B cell (primary cell): ENCODE measurements at regions not wholly inside any gene's neighbourhood (a gene's known extent, or its start where the extent isn't known, plus 50 kb on each side); places are given as distances from the start of the nearest gene placed in this dataset.

Source experiments
- CTCF ChIP-seq: fragments of 200-600 bp; IDR thresholded peaks from one replicate; pipeline ENCODE4 v1.8.0; 2022; ENCODE audit warnings: antibody characterized with exemption, mild to moderate bottlenecking
- EZH2 ChIP-seq: IDR thresholded peaks from 2 replicates; pipeline ENCODE4 v1.6.1; 2012; ENCODE audit warnings: borderline replicate concordance, low read depth, mild to moderate bottlenecking, moderate library complexity, low read length; ENCODE audit not compliant: insufficient read depth, poor library complexity, severe bottlenecking

- no peak for TF ChIP-seq CTCF
- no peak for TF ChIP-seq EZH2
Observed at GRCh38 chr3:72597756-72598195, 250.5 kb downstream of the SHQ1 start.
